Heart right ventricle (tissue), 16 donors: ENCODE measurements at regions not wholly inside any gene's neighbourhood (a gene's known extent, or its start where the extent isn't known, plus 50 kb on each side); places are given as distances from the start of the nearest gene placed in this dataset.

Source experiments
- ATAC-seq, 8 donors: fragments of 200-7000 bp; cut with Tn5 transposase; one replicate each; pipeline ENCODE4 v1.9.1; 2020; ENCODE audit warnings: mild to moderate bottlenecking in 8 of 8, moderate library complexity in 8 of 8, moderate number of reproducible peaks in 1 of 8
- DNase-seq, 2 donors: peaks; one replicate each; pipeline ENCODE4 v3.0.0-alpha.2; 2020
- H3K27ac ChIP-seq, 10 donors: fragments of 200-600 bp; sonication (generic) in 2 of 10; one replicate each; pipeline versions ENCODE4 v1.5.0 to v1.8.0; 2020 to 2022; ENCODE audit warnings: mild to moderate bottlenecking in 3 of 10
- H3K27me3 ChIP-seq, 7 donors: fragments of 200-600 bp; one replicate each; pipeline ENCODE4 v1.8.0; 2021 to 2022; ENCODE audit warnings: mild to moderate bottlenecking in 2 of 7
- H3K36me3 ChIP-seq, 9 donors: fragments of 200-600 bp; sonication (generic) in 1 of 9; one replicate each; pipeline versions ENCODE4 v1.5.0 to v1.8.0; 2020 to 2022; ENCODE audit warnings: mild to moderate bottlenecking in 2 of 9
- H3K4me1 ChIP-seq, 9 donors: fragments of 200-600 bp; sonication (generic) in 1 of 9; one replicate each; pipeline versions ENCODE4 v1.5.0 to v1.8.0; 2020 to 2022; ENCODE audit warnings: mild to moderate bottlenecking in 4 of 9
- H3K4me3 ChIP-seq, 10 donors: fragments of 200-600 bp; sonication (generic) in 2 of 10; one replicate each; pipeline versions ENCODE4 v1.5.0 to v1.8.0; 2020 to 2022; ENCODE audit warnings: mild to moderate bottlenecking in 7 of 10, moderate library complexity in 2 of 10
- H3K9me3 ChIP-seq, 11 donors: fragments of 200-600 bp in 10 of 11; sonication (generic) in 2 of 11; one replicate each; pipeline versions ENCODE4 v1.5.0 to v1.8.0; 2013 to 2022; ENCODE audit warnings: mild to moderate bottlenecking in 2 of 11, control low read depth in 1 of 11, moderate library complexity in 1 of 11
- WGBS, 2 donors: extraction: QIAGEN DNeasy Blood & Tissue Kit; methylation state at CpG; one replicate each; pipeline ENCODE4 v1.1.7; 2013; ENCODE audit warnings: inconsistent platforms in 1 of 2; 5-methylcytosine and 5-hydroxymethylcytosine counted together
- intact Hi-C, 10 donors: fragments of 100-400 bp; cut with DNase I; formaldehyde crosslinking; loops; one replicate each; pipeline versions ENCODE4 v1.11.1 to v1.14.2; 2022
- TF ChIP-seq, protein P1 (sequence below), 9 donors: fragments of 200-600 bp; sonication (generic) in 2 of 9; IDR thresholded peaks; one replicate each; pipeline versions ENCODE4 v1.5.0 to v1.8.0; 2021 to 2022; ENCODE audit warnings: antibody characterized with exemption in 9 of 9, mild to moderate bottlenecking in 5 of 9, moderate library complexity in 1 of 9
- donor health status: Arrhythmogenic right ventricular cardiomyopathy.
- donor health status: ischemic (EF 13 %, LVEDD 7.1; RV severe dilation, severe dysfunction).
- donor health status: healthy with polysubstance abuse.
- donor health status: DM: no; HTN: yes; CAD: no.
- donor health status: DM: no; HTN: no; CAD: no.
- donor health status: ischemic (EF 25% LVEDD 6.9; RV normal size, moderate dysfunction).
- donor health status: ischemic (EF 25% LVEDD 5.7; RV mildly dilated, moderate dysfunction).
- donor health status: healthy.
- donor health status: DM: yes; HTN: yes; CAD: no.
- donor health status: Ischemic cardiomyopathy.
- donor health status: ischemic (EF 35%, LVEDD 5.7; RV mildly dilated, moderate dysfunction).
- donor health status: nonischemic (EF 11% LVEDD 7.7; RV severe dilation, severe dysfunction).
- donor health status: DM: yes; HTN: yes; CAD: no.
- donor health status: PGD.
- donor health status: ischemic (EF 29% LVEDD 5.4; RV normal size, mild dysfunction).
- donor health status: nonischemic (EF 23%, LVEDD 6.1; RV moderate dilation, normal function).

DNA sequence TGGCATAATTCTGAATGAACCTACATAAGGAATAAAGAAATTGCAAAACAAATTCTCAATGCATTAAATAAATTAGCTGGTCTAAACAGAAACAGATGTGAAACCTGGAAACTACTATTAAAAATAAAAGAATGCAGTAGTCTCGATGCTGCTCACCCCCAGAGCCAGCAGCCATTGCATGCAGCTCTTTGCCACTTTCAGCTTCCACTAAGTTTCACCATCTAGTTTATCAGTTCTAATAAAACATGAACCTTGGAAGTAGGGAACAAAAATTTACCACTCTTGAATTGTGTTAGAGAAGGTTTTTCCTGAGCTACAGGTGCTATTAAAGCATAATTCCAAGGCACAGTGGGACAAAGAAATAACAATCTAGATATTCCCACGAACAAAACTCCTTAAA is 239.4 kb upstream of the HSFY2 start:
- Histone ChIP-seq H3K27me3 (no peaks in the 10 kb centered on the region), H3K36me3 (no peaks in the 10 kb centered on the region), H3K27ac (no peak overlapping the region), H3K4me1 (peaks cover 0 to 13% (median 0%) of the 10 kb centered on the region in 9 donors), H3K4me3 (no peak overlapping the region), H3K9me3 (no peaks in the 10 kb centered on the region)
- intact Hi-C loops = no loop called here
- no peak for ATAC-seq
- TF ChIP-seq, protein P1, sequence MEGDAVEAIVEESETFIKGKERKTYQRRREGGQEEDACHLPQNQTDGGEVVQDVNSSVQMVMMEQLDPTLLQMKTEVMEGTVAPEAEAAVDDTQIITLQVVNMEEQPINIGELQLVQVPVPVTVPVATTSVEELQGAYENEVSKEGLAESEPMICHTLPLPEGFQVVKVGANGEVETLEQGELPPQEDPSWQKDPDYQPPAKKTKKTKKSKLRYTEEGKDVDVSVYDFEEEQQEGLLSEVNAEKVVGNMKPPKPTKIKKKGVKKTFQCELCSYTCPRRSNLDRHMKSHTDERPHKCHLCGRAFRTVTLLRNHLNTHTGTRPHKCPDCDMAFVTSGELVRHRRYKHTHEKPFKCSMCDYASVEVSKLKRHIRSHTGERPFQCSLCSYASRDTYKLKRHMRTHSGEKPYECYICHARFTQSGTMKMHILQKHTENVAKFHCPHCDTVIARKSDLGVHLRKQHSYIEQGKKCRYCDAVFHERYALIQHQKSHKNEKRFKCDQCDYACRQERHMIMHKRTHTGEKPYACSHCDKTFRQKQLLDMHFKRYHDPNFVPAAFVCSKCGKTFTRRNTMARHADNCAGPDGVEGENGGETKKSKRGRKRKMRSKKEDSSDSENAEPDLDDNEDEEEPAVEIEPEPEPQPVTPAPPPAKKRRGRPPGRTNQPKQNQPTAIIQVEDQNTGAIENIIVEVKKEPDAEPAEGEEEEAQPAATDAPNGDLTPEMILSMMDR (IDR thresholded peaks at IDR 0.05) = no peak
- no peak for DNase-seq
- WGBS, 2 donors = 85 to 89% methylated on average over 2 of the region's 2 CpGs

DNA sequence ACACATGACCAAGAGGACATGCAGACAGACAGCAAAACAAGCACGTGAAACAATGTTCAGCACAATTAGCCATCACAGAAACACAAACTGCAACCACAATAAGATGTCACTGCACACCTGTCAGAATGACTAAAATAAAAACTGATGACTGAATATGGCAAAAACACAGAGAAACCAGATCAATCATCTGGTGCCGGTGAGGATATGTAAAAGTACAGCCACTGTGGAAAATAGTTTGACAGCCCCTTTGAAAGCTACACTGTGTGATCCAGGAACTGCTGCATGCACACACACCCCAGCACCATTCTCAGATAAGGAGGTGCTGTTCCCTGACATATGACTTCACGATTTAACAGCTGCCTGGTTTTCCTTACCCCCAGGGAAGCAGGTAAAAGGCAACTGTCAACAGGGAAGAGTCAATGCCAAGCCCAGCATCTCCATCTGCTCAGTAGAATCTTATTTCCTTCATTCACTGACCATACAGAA is 238.1 kb upstream of the HSFY2 start:
- peak in 3 of 8 donors; percentile 40 to 83 (median 46) for ATAC-seq

DNA sequence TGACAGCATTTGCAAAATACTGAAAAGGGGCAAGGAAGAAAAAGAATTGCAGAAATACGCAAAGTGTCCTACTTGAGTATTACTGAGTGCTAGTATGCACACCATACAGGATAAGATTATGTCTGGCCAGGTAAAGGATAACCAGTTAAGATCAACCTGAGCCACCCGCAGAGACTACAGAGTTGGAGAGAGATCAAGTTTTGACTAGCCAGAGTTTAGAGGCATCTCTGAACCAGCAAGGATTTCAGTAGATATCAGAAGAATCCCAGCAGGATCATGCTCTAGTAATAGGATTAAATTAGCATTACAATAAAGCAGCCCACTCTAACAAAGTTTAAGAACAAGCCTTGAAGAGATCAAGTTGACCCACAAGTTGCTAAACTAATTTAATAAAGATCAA is 232.7 kb upstream of the HSFY2 start:
- Histone ChIP-seq H3K27me3 (no peaks in the 10 kb centered on the region), H3K9me3 (no peaks in the 10 kb centered on the region), H3K36me3 (no peaks in the 10 kb centered on the region), H3K27ac (no peak overlapping the region), H3K4me1 (peaks cover 0 to 4% (median 0%) of the 10 kb centered on the region in 9 donors), H3K4me3 (no peak overlapping the region)
- TF ChIP-seq, protein P1 (IDR thresholded peaks at IDR 0.05) = no peak
- ATAC-seq (no peak), DNase-seq (no peak)
- intact Hi-C loops = no loop called here
- 88 to 96% methylated on average over 2 of the region's 2 CpGs for WGBS, 2 donors

More for the DNA sequence above, 238.1 kb upstream of the HSFY2 start:
- Histone ChIP-seq H3K27ac (no peak overlapping the region), H3K9me3 (no peaks in the 10 kb centered on the region), H3K4me3 (no peak overlapping the region), H3K36me3 (no peaks in the 10 kb centered on the region), H3K27me3 (no peaks in the 10 kb centered on the region), H3K4me1 (peaks cover 0 to 13% (median 0%) of the 10 kb centered on the region in 9 donors)
- TF ChIP-seq, protein P1 (IDR thresholded peaks at IDR 0.05) = no peak
- WGBS, 2 donors = 20 to 36% methylated on average over 3 of the region's 3 CpGs
- no peak for DNase-seq
- intact Hi-C loops = no loop called here

DNA sequence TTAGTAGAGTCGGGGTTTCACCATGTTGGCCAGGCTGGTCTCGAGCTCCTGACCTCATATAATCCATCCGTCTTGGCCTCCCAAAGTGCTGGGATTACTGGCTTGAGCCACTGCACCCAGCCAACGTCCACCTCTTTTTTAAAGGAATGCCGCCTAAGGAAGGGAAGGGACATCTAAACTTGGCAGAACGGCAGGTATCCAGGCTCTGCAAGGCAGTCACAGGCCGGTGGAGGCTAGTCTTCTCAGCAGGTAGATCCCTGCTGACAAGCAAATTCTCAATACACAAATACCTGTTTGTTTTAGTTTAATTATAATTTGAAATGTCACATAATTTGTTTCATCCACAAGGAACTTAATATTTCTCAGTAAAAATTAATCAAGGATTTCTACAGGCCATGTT is 232.0 kb upstream of the HSFY2 start:
- Histone ChIP-seq H3K27me3 (no peaks in the 10 kb centered on the region), H3K4me1 (peaks cover 0 to 4% (median 0%) of the 10 kb centered on the region in 9 donors), H3K27ac (no peak overlapping the region), H3K36me3 (no peaks in the 10 kb centered on the region), H3K4me3 (no peak overlapping the region), H3K9me3 (no peaks in the 10 kb centered on the region)
- TF ChIP-seq, protein P1 (IDR thresholded peaks at IDR 0.05) = no peak
- intact Hi-C loops = no loop called here
- 92% methylated on average over 7 of the region's 7 CpGs for WGBS, 2 donors
- no peak for ATAC-seq
- DNase-seq = no peak
